ENCODE measurements at regions not wholly inside any gene's neighbourhood (a gene's known extent, or its start where the extent isn't known, plus 50 kb on each side); places are given as distances from the start of the nearest gene placed in this dataset.

DNA sequence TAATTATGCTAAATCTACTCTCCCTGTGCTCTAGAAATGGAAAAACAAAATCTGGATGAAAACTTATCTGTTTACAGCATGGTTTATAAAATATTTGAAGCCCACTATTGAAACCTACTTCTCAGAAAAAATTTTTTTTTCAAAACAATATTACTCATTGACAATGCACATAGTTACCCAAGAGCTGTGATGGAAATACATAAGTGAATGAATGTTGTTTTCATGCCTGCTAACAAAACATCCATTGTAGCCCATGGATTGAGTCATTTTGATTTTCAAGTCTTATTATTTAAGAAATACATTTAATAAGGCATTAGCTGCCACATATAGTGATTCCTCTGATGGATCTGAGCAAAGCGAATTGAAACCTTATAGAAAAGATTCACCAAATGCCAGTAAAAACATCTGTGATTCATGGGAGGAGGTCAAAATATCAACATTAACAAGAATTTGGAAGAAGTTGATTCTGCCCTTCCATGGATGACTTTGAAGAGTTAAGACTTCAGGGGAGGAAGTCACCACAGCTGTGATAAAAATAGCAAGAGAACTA, 144.7 kb upstream of the HHIP start:
- Histone ChIP-seq H2BK120ac (replicated peaks; ENCODE audit: low read depth, low read length) (no peak overlapping the region), H3K4me2 (ENCODE audit: insufficient read depth in 1 of 2, low read depth in 2 of 2, low read length in 2 of 2) (no peak overlapping the region), H2BK15ac (ENCODE audit: low read length) (no peak overlapping the region), H4K91ac (replicated peaks; ENCODE audit: insufficient read length, low read length) (no peak overlapping the region), H3K4me3 (ENCODE audit: extremely low read depth in 1 of 4, insufficient read depth in 2 of 4, low read depth in 3 of 4, low read length in 4 of 4) (no peak overlapping the region), H3K9me3 (ENCODE audit: insufficient read depth in 2 of 2, low read depth in 1 of 2, low read length in 1 of 2) (no peaks in the 10 kb centered on the region), H3K23me2 (ENCODE audit: low read depth, low read length) (no peaks in the 10 kb centered on the region), H2AFZ (ENCODE audit: low read length) (no peak overlapping the region), H3K4ac (replicated peaks; ENCODE audit: insufficient read length, low read depth, low read length) (no peak overlapping the region), H4K20me1 (replicated peaks in 1 of 2; ENCODE audit: control insufficient read depth in 1 of 2, insufficient read depth in 2 of 2, low read length in 2 of 2) (no peaks in the 10 kb centered on the region), H2BK5ac (ENCODE audit: low read depth, low read length) (no peak overlapping the region), H3K4me1 (replicated peaks in 1 of 4; ENCODE audit: control insufficient read depth in 3 of 4, insufficient read depth in 4 of 4, low read length in 3 of 4) (no peaks in the 10 kb centered on the region), H3K23ac (ENCODE audit: insufficient read length) (no peak overlapping the region), H4K5ac (ENCODE audit: insufficient read length, low read depth, low read length) (no peak overlapping the region), H3K36me3 (ENCODE audit: control insufficient read depth in 2 of 4, insufficient read depth in 4 of 4, low read length in 3 of 4) (no peaks in the 10 kb centered on the region), H2BK12ac (ENCODE audit: low read depth, low read length) (no peak overlapping the region), H2BK20ac (ENCODE audit: low read length) (no peak overlapping the region), H3K27ac (ENCODE audit: low read depth, low read length) (no peak overlapping the region), H3K79me2 (ENCODE audit: control insufficient read depth in 1 of 2, insufficient read depth in 2 of 2, low read length in 2 of 2) (no peaks in the 10 kb centered on the region), H3K9ac (replicated peaks in 1 of 4; ENCODE audit: extremely low read depth in 1 of 4, low read depth in 3 of 4, low read length in 3 of 4) (no peak overlapping the region), H2AK5ac (ENCODE audit: low read depth, low read length) (no peak overlapping the region), H3K79me1 (ENCODE audit: low read depth, low read length) (no peaks in the 10 kb centered on the region), H3K18ac (ENCODE audit: extremely low read depth, low read length) (no peak overlapping the region), H4K8ac (ENCODE audit: extremely low read depth, insufficient read depth, low read length) (no peak overlapping the region), H3K56ac (replicated peaks; ENCODE audit: insufficient read length, low read depth, low read length) (no peak overlapping the region), H3K27me3 (replicated peaks in 1 of 4; ENCODE audit: control insufficient read depth in 3 of 4, extremely low read depth in 1 of 4, insufficient read depth in 3 of 4, low read length in 3 of 4) (no peaks in the 10 kb centered on the region), H3K14ac (ENCODE audit: insufficient read length) (no peak overlapping the region)
- 95% methylated on average over 1 of the region's 1 CpG; no CpG with 5 or more reads in 1 of the 2 experiments for WGBS, 2 experiments (ENCODE audit: extremely low coverage in 1 of 2, insufficient coverage in 1 of 2, insufficient read length in 1 of 2, insufficient replicate concordance in 2 of 2, low coverage in 1 of 2, low lambda C conversion rate in 2 of 2, missing lambda C conversion rate in 1 of 2)
- ChIA-PET POLR2A (ENCODE audit: partially characterized antibody) (no interaction called here), CTCF (ENCODE audit: partially characterized antibody) (interaction anchor here (1.0 kb wide), 1 partner anchor 9 kb away, joined by 3 read pairs; no protein-coding TSS in a partner anchor)
- FAIRE-seq, result no peak
- no peak for DNase-seq (ENCODE audit: low read depth in 1 of 2, low spot score in 2 of 2)
- no peak for TF ChIP-seq RFX5 (IDR thresholded peaks at IDR 0.05; ENCODE audit: borderline replicate concordance, low read depth, low read length)
- TF ChIP-seq KDM4A (IDR thresholded peaks at IDR 0.05; ENCODE audit: low read depth, low read length, severe bottlenecking), result no peak
- no peak for TF ChIP-seq CBX8 (IDR thresholded peaks at IDR 0.05; ENCODE audit: borderline replicate concordance, low read depth, low read length)
- TF ChIP-seq ATF2 (IDR thresholded peaks at IDR 0.05; ENCODE audit: low read length), result no peak
- TF ChIP-seq PHF8 (conservative IDR thresholded peaks at IDR 0.05; ENCODE audit: low read depth, low read length), result no peak
- no peak for TF ChIP-seq BRCA1 (IDR thresholded peaks at IDR 0.05; ENCODE audit: low read depth, low read length)
- no peak for TF ChIP-seq CBX5 (IDR thresholded peaks at IDR 0.05; ENCODE audit: low read depth, low read length)
- TF ChIP-seq SUZ12 (IDR thresholded peaks at IDR 0.05; ENCODE audit: low read length), result no peak
- TF ChIP-seq BCL11A (IDR thresholded peaks at IDR 0.05; ENCODE audit: low read depth in 2 of 2, low read length in 2 of 2), result no peak
- TF ChIP-seq TAF7 (optimal IDR thresholded peaks at IDR 0.05; ENCODE audit: borderline replicate concordance, low read depth, low read length), result no peak
- TF ChIP-seq TBP (IDR thresholded peaks at IDR 0.05; ENCODE audit: low read depth, low read length), result no peak
- TF ChIP-seq ZNF274 (IDR thresholded peaks at IDR 0.05; ENCODE audit: borderline replicate concordance, extremely low read depth, low read length), result no peak
- TF ChIP-seq KDM1A (IDR thresholded peaks at IDR 0.05; ENCODE audit: borderline replicate concordance, low read length), result no peak

Data from H1 (cell line).